CD4-positive, alpha-beta T cell treated with Interleukin-15 for 1 hour (primary cell): ENCODE measurements at regions not wholly inside any gene's neighbourhood (a gene's known extent, or its start where the extent isn't known, plus 50 kb on each side); places are given as distances from the start of the nearest gene placed in this dataset.

Source experiments
- DNase-seq: peaks from one replicate; pipeline ENCODE4 v3.0.0-alpha.2; 2020

DNA sequence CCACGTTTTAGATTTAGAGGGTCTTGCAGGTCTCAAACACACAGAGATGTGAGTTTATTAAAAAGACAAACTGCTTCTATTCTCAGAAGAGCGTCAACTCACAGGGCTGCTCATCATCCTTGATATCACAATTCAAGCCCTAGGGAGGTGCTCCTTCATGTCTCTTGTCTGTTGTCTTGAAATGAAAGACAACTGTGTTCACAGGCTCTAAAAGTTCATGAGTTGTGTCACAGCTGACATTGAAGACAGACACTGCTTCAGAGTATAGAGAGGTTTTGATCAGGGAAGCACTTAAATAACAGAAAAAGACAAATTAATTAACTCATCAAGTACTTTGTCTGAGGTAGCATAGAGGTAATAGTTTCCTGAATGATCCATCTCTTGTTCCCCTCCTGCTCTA lies 1917.6 kb upstream of the WWC1 start:
- DNase-seq, result no peak

- DNase-seq, result no peak
These were observed 1913.7 kb upstream of the WWC1 start for GRCh38 chr5:166377756-166378155.

DNA sequence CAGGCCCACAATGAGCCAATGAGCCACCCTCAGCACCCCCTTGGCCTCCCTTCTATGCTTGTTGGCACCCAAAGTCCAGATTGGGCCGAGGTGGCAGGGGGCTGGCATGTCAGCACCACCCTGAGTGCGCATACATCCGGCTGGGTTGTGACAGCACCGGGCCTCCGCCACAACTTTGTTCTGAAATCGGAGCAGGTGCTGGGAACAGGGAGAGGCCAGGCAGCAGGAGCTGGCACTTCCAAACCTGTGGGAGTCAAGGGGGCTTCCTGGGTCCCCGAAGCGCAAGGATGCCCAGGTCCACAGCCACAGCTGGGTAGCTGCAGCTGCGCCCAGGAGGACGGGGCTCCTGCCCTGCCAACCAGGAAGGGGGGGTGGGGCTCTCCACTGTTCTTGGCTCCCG lies 1911.9 kb upstream of the WWC1 start:
- no peak for DNase-seq

DNA sequence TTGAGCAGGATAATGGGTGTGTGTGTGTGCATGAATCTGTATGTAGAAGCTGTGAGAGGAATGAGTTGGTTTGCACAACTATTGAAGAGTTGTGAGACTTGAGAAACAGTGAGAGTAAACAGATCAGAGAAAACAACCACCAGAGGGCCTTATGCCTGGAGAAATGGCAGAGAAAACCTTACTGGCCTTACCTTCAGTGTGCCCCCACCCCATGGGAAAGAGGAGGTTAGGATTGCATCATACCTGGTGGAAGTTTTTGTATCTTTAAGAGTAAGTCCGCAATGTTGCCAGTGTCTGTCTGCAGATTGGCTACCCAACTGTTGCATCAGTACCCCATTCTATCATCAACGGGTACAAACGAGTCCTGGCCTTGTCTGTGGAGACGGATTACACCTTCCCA lies 1909.4 kb upstream of the WWC1 start:
- no peak for DNase-seq

- DNase-seq, result no peak
These were observed 1893.3 kb upstream of the WWC1 start for GRCh38 chr5:166398131-166398530.

- DNase-seq, result no peak
These were observed 1891.7 kb upstream of the WWC1 start for GRCh38 chr5:166399781-166400180.

DNA sequence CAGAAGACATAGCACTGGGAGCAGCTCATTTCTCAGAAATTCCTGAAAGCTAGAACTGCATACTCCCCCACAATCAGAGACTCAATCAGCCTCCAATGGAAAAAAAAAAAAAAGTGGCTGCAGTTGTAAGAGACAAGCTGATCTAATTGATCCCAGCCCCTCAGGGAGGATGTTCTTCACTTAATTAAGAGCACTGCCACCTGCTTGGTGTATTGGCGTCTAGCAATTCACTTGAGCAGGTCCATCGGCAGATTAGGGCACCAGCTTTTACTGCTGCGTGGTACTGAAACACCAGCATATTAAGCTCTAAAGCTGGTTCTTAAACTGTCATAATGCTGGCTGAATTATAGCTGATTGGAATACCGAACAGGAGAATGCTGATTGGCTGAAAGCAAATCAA lies 1890.1 kb upstream of the WWC1 start:
- DNase-seq, result no peak

GRCh38 chr5:166412191-166412590 lies 1879.3 kb upstream of the WWC1 start:
- DNase-seq, result no peak

DNA sequence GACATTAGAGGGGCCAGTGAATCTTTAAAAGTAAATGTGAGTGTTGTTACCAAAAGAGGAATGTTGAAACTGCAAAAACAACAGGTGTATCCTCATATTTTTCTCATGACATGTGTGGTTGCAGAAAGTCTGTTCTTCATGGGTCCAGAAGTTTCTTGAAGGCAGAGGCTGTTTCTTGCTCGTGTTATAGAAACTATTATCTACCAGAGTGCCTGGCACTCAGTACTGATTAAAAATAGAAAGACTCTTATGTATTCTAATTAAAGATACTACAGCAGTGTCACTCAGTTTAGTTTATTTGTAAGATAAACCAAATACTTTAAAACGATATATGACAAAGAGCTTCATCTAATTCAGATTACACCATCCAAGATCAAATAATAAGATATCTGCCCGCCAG lies 1864.2 kb upstream of the WWC1 start:
- no peak for DNase-seq

GRCh38 chr5:166428264-166428803 lies 1863.1 kb upstream of the WWC1 start:
- no peak for DNase-seq

GRCh38 chr5:166430491-166431319 lies 1860.7 kb upstream of the WWC1 start:
- no peak for DNase-seq

GRCh38 chr5:166431456-166431855 lies 1860.0 kb upstream of the WWC1 start:
- no peak for DNase-seq

DNA sequence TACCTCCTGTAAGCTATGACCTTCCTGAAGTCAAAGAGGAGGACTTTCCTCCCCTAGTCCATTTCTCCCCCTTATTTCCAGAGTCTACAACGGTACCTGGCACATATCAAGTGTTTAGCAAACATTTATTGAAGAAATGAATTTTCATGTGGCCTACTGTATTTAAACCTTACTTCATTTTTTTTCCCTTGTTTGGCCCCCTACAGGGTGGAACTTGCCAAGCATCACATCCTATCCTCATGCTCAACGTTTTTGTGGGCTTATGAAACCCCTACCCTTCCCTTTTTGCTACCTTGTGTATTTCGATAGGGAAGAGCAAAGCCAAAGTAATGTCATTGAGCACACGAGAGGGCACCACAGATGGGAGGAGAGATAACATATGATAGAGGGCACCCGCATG lies 1857.8 kb upstream of the WWC1 start:
- no peak for DNase-seq

DNA sequence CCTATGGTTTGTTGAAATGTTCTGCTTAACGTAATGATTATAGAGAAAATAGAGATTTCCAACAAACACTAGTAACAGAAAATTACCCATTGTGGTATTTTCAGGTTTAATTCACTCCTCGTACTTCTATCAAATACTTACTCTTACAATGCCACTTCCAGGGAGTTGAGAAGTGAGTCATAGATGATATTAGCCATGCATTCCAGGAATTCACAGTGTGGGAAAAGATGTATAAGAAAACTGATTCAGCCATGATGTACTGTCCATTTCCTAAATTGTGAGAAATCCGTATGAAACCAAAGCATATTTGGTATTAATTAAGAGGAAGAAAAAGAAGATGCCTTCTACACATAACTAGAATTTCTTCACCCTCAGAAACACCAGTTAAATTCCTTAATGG lies 1854.6 kb upstream of the WWC1 start:
- no peak for DNase-seq

DNA sequence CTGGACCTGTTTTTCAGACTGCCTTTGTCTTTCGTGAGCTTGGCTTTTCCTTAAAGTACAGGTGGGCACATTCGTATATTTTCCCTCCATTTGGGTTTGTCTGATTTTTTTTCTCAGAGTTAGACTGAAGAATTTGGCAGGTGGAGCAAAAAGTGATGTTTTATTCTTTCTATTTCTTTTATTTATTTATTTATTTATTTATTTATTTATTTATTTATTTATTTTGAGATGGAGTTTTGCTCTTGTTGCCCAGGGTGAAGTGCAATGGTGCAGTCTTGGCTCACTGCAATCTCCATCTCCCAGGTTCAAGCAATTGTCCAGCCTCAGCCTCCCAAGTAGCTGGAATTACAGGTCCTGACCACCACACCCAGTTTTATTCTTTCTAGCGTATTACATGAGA lies 1805.1 kb upstream of the WWC1 start:
- no peak for DNase-seq

- DNase-seq, result no peak
These were observed 1802.9 kb upstream of the WWC1 start for GRCh38 chr5:166488560-166488959.

GRCh38 chr5:166493040-166493439 lies 1798.4 kb upstream of the WWC1 start:
- no peak for DNase-seq

- DNase-seq, result no peak
These were observed 1797.8 kb upstream of the WWC1 start for GRCh38 chr5:166493612-166494011.

- no peak for DNase-seq
These were observed 1793.8 kb upstream of the WWC1 start for GRCh38 chr5:166497496-166498104.

- DNase-seq, result no peak
These were observed 1791.8 kb upstream of the WWC1 start for GRCh38 chr5:166499447-166500240.

DNA sequence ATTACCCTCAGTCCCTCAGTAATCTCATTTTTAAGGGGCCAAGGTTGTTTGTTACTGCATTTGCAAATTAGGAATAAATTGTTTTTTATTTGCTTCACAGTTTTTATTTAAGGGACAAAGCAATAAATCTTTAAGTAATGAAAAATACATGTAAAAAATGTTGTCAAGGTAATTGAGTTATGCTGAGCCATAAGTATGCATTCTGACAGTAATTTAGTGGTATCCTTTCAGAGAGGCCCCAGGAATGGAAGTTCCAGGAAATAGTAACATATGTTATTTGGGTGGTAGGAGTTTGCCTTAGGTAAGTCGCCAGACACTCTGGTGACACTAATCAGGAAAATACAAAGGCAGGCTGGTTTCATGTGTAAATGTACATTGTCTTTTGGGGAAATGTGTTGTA lies 1787.9 kb upstream of the WWC1 start:
- DNase-seq, result no peak

- DNase-seq, result no peak
These were observed 1786.4 kb upstream of the WWC1 start for GRCh38 chr5:166505067-166505466.

GRCh38 chr5:166505544-166505943 lies 1785.9 kb upstream of the WWC1 start:
- no peak for DNase-seq
